ENCODE measurements at regions not wholly inside any gene's neighbourhood (a gene's known extent, or its start where the extent isn't known, plus 50 kb on each side); places are given as distances from the start of the nearest gene placed in this dataset.
"Not testable (repeated sequence)": the region's sequence is repeated elsewhere in the genome, so short reads cannot be mapped to it uniquely, and the experiment has no call there.

- Histone ChIP-seq H3K27me3 (no peaks in the 10 kb centered on the region), H3K27ac (no peak overlapping the region), H3K4me1 (no peaks in the 10 kb centered on the region), H3K4me3 (no peak overlapping the region), H3K36me3 (no peaks in the 10 kb centered on the region), H3K9me3 (no peaks in the 10 kb centered on the region)
- no peak for DNase-seq (ENCODE audit: low spot score in 2 of 2)
- no peak for TF ChIP-seq CTCF (IDR thresholded peaks at IDR 0.05)
- intact Hi-C loops (cut with DNase I), result no loop called here
Observed at GRCh38 chr13:109983447-109983846, 197.1 kb upstream of the IRS2 start.

GRCh38 chr13:109981000-109981399 lies 194.6 kb upstream of the IRS2 start:
- intact Hi-C loops (cut with DNase I), result no loop called here
- Histone ChIP-seq H3K9me3 (no peaks in the 10 kb centered on the region), H3K4me1 (no peaks in the 10 kb centered on the region), H3K4me3 (no peak overlapping the region), H3K27me3 (no peaks in the 10 kb centered on the region), H3K27ac (no peak overlapping the region), H3K36me3 (no peaks in the 10 kb centered on the region)
- TF ChIP-seq CTCF (IDR thresholded peaks at IDR 0.05), result no peak
- DNase-seq (ENCODE audit: low spot score in 2 of 2), result no peak

GRCh38 chr13:109979676-109980075 lies 193.3 kb upstream of the IRS2 start:
- DNase-seq (ENCODE audit: low spot score in 2 of 2), result not testable (repeated sequence)

GRCh38 chr13:109979228-109979627 lies 192.8 kb upstream of the IRS2 start:
- no peak for TF ChIP-seq CTCF (IDR thresholded peaks at IDR 0.05)

More at GRCh38 chr13:109979676-109980075, 193.3 kb upstream of the IRS2 start:
- H3K27me3 ChIP-seq; H3K27ac ChIP-seq; intact Hi-C loops (cut with DNase I); H3K9me3 ChIP-seq; H3K4me3 ChIP-seq; H3K4me1 ChIP-seq; H3K36me3 ChIP-seq: not testable (repeated sequence)

GRCh38 chr13:109977212-109977968 lies 191.0 kb upstream of the IRS2 start:
- H3K4me3 ChIP-seq, result no peak overlapping the region
- intact Hi-C loops (cut with DNase I), result no loop called here
- no peaks in the 10 kb centered on the region for H3K36me3 ChIP-seq
- no peaks in the 10 kb centered on the region for H3K4me1 ChIP-seq
- no peaks in the 10 kb centered on the region for H3K9me3 ChIP-seq
- H3K27me3 ChIP-seq, result no peaks in the 10 kb centered on the region
- H3K27ac ChIP-seq, result no peak overlapping the region
- DNase-seq (ENCODE audit: low spot score in 2 of 2), result no peak
- TF ChIP-seq CTCF (IDR thresholded peaks at IDR 0.05), result no peak

More at GRCh38 chr13:109979228-109979627, 192.8 kb upstream of the IRS2 start:
- H3K27ac ChIP-seq, result no peak overlapping the region
- H3K4me1 ChIP-seq, result no peaks in the 10 kb centered on the region
- no peaks in the 10 kb centered on the region for H3K27me3 ChIP-seq
- DNase-seq (ENCODE audit: low spot score in 2 of 2), result no peak
- no peaks in the 10 kb centered on the region for H3K9me3 ChIP-seq
- intact Hi-C loops (cut with DNase I), result no loop called here
- H3K36me3 ChIP-seq, result no peaks in the 10 kb centered on the region
- H3K4me3 ChIP-seq, result no peak overlapping the region

DNA sequence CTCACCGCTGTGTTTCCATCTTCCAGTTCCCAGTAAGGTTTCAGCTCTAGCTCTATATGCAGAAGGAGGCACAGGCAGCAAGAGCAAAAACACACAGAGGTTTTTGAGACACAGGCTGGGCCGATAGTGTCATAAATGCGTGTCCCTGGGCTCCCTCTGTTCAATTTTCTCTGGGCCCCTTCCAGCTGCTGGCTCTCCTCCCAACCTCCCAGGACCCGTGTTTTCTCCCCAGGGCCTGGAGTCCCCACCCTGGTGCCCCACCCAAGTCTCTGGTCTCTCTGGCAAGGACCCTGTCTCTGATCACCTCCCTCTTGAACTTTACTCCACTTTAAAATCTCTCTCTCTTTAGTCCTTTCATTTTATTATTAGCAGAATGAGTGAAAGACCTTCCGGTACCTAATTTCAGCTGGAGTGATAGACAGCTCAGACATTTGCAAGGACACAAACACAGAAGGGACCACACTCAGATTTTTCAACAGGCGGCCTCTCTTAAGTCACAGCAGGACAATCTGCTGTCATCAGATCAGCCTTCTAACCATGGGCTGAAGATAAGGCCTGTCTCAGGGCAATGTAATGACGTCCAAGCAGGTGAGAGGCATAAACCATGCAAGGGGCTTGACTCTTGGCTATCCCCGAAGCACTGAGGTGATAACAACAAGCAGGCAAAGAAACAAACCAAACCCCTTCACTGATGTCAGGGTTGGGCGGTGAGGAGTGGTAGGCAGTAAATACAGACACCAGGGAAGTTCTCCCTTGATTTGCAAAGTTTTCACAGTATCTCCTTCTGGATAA lies 190.0 kb upstream of the IRS2 start:
- Histone ChIP-seq H3K36me3 (no peaks in the 10 kb centered on the region), H3K27ac (no peak overlapping the region), H3K4me3 (no peak overlapping the region), H3K9me3 (no peaks in the 10 kb centered on the region), H3K4me1 (no peaks in the 10 kb centered on the region), H3K27me3 (no peaks in the 10 kb centered on the region)
- TF ChIP-seq CTCF (IDR thresholded peaks at IDR 0.05), result no peak
- DNase-seq (ENCODE audit: low spot score in 2 of 2), result no peak
- intact Hi-C loops (cut with DNase I), result no loop called here

All from ascending aorta (tissue), 2 donors.